ENCODE measurements at regions not wholly inside any gene's neighbourhood (a gene's known extent, or its start where the extent isn't known, plus 50 kb on each side); places are given as distances from the start of the nearest gene placed in this dataset.

DNA sequence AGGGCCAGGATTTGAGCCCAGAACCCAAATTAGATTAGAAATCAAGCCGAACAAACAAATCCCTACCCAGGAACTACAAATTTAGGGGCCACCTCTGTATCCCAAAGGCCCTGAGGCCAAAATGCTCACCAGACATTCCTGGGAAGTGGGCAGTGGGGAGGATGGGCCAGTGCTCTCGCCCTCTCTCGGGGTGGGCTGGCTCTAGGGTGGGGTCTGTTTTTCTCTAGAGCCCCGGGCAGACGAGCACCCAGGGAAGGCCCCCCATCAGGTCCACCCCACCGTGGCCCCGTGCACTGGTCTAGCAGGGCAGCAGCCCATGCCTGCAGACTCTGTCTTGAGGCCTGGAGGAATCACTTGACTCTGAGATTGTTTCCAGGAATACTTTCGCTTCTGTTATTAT is 252.0 kb downstream of the RRAGC start:
- no TSS peak for BruUV-seq (replicated peaks)
- ChIA-PET POLR2A (no interaction called here), RAD21 (ENCODE audit: low non-redundant PET in 1 of 2, low total read pairs in 2 of 2, uncharacterized antibody in 2 of 2, unreplicated experiment in 2 of 2) (no interaction called here), CTCF (no interaction called here)
- Histone ChIP-seq H3K27ac (ENCODE audit: low read depth, low read length) (no peak overlapping the region), H3K9ac (ENCODE audit: low read length) (no peak overlapping the region), H3K36me3 (ENCODE audit: control insufficient read depth in 1 of 2, insufficient read depth in 2 of 2, low read length in 2 of 2) (no peaks in the 10 kb centered on the region), H4K20me1 (ENCODE audit: insufficient read depth) (no peaks in the 10 kb centered on the region), H3K9me3 (ENCODE audit: control insufficient read depth in 1 of 2, insufficient read depth in 1 of 2, low read depth in 1 of 2, low read length in 2 of 2) (no peaks in the 10 kb centered on the region), H3K4me3 (replicated peaks in 1 of 2; ENCODE audit: low read depth in 1 of 2, low read length in 2 of 2) (no peak overlapping the region), H3K4me1 (ENCODE audit: control insufficient read depth in 1 of 2, insufficient read depth in 2 of 2, low read length in 2 of 2) (peaks cover 0 to 11% of the 10 kb centered on the region in 2 experiments; a peak in 2 of 4 replicates), H3K79me2 (ENCODE audit: insufficient read depth, low read length) (no peaks in the 10 kb centered on the region), H2AFZ (ENCODE audit: low read depth, low read length, poor library complexity, severe bottlenecking) (no peak overlapping the region), H3K27me3 (ENCODE audit: insufficient read depth, low read length) (no peaks in the 10 kb centered on the region), H3K9me2 (ENCODE audit: insufficient read depth) (no peaks in the 10 kb centered on the region), H3K4me2 (ENCODE audit: low read length) (no peak overlapping the region)
- no peak for ATAC-seq
- TF ChIP-seq CBX3 (IDR thresholded peaks at IDR 0.05; ENCODE audit: low read depth) (no peak), EZH2phosphoT487 (IDR thresholded peaks at IDR 0.05; ENCODE audit: borderline replicate concordance) (no peak), POLR2A (IDR thresholded peaks at IDR 0.05; ENCODE audit: borderline replicate concordance, extremely low read depth, insufficient read depth, insufficient read length) (no peak), FOSL1 (IDR thresholded peaks at IDR 0.05; ENCODE audit: low read depth) (no peak), ZFX (IDR thresholded peaks at IDR 0.05) (no peak)
- TF ChIP-seq, protein P1, sequence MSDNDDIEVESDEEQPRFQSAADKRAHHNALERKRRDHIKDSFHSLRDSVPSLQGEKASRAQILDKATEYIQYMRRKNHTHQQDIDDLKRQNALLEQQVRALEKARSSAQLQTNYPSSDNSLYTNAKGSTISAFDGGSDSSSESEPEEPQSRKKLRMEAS (IDR thresholded peaks at IDR 0.05), result no peak
- TF ChIP-seq, protein P2, sequence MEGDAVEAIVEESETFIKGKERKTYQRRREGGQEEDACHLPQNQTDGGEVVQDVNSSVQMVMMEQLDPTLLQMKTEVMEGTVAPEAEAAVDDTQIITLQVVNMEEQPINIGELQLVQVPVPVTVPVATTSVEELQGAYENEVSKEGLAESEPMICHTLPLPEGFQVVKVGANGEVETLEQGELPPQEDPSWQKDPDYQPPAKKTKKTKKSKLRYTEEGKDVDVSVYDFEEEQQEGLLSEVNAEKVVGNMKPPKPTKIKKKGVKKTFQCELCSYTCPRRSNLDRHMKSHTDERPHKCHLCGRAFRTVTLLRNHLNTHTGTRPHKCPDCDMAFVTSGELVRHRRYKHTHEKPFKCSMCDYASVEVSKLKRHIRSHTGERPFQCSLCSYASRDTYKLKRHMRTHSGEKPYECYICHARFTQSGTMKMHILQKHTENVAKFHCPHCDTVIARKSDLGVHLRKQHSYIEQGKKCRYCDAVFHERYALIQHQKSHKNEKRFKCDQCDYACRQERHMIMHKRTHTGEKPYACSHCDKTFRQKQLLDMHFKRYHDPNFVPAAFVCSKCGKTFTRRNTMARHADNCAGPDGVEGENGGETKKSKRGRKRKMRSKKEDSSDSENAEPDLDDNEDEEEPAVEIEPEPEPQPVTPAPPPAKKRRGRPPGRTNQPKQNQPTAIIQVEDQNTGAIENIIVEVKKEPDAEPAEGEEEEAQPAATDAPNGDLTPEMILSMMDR (IDR thresholded peaks at IDR 0.05 in 2 of 3, conservative IDR thresholded peaks at IDR 0.05 in 1 of 3; ENCODE audit: borderline replicate concordance in 1 of 3, insufficient read depth in 1 of 3, low read depth in 2 of 3, low read length in 2 of 3), result no peak
- TF ChIP-seq, protein P3, sequence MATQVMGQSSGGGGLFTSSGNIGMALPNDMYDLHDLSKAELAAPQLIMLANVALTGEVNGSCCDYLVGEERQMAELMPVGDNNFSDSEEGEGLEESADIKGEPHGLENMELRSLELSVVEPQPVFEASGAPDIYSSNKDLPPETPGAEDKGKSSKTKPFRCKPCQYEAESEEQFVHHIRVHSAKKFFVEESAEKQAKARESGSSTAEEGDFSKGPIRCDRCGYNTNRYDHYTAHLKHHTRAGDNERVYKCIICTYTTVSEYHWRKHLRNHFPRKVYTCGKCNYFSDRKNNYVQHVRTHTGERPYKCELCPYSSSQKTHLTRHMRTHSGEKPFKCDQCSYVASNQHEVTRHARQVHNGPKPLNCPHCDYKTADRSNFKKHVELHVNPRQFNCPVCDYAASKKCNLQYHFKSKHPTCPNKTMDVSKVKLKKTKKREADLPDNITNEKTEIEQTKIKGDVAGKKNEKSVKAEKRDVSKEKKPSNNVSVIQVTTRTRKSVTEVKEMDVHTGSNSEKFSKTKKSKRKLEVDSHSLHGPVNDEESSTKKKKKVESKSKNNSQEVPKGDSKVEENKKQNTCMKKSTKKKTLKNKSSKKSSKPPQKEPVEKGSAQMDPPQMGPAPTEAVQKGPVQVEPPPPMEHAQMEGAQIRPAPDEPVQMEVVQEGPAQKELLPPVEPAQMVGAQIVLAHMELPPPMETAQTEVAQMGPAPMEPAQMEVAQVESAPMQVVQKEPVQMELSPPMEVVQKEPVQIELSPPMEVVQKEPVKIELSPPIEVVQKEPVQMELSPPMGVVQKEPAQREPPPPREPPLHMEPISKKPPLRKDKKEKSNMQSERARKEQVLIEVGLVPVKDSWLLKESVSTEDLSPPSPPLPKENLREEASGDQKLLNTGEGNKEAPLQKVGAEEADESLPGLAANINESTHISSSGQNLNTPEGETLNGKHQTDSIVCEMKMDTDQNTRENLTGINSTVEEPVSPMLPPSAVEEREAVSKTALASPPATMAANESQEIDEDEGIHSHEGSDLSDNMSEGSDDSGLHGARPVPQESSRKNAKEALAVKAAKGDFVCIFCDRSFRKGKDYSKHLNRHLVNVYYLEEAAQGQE (IDR thresholded peaks at IDR 0.05; ENCODE audit: low read depth), result no peak
- DNase-seq (ENCODE audit: low read depth, low spot score), result no peak
- intact Hi-C loops (cut with micrococcal nuclease), result loop anchor here (5.0 kb wide), 1 partner anchor 210 kb away; no protein-coding TSS in a partner anchor
